BJ (cell line): ENCODE measurements at regions not wholly inside any gene's neighbourhood (a gene's known extent, or its start where the extent isn't known, plus 50 kb on each side); places are given as distances from the start of the nearest gene placed in this dataset.
"Not testable (repeated sequence)": the region's sequence is repeated elsewhere in the genome, so short reads cannot be mapped to it uniquely, and the experiment has no call there.

Experiments used
- CTCF ChIA-PET: fragments of 350-600 bp; formaldehyde crosslinking; extraction: SDS; loops from one replicate; lab custom pipeline; 2021; ENCODE audit warnings: antibody characterized with exemption, inconsistent platforms; lab: Yijun Ruan, JAX
- POLR2A ChIA-PET: fragments of 300-600 bp; sonication (Branson Sonifier 250); formaldehyde crosslinking; extraction: SDS; loops from one replicate; lab custom pipeline; 2021; ENCODE audit warnings: antibody characterized with exemption; lab: Charles Lee
- DNase-seq: peaks from one replicate; pipeline ENCODE4 v3.0.0-alpha.2; 2011; ENCODE audit warnings: low read depth
- H3K27me3 ChIP-seq: 2 replicates; pipeline ENCODE4 v1.6.0; 2011; ENCODE audit warnings: low read length; ENCODE audit not compliant: control insufficient read depth, insufficient read depth
- H3K36me3 ChIP-seq: 2 replicates; pipeline ENCODE4 v1.5.1; 2011; ENCODE audit warnings: low read length; ENCODE audit not compliant: control insufficient read depth, insufficient read depth
- H3K4me3 ChIP-seq: 2 replicates; pipeline ENCODE4 v1.5.1; 2011; ENCODE audit warnings: low read depth, mild to moderate bottlenecking, control low read depth, low read length
- TF ChIP-seq, protein P1 (sequence below): IDR thresholded peaks from 2 replicates; pipeline ENCODE4 v1.5.1; 2011; ENCODE audit warnings: low read depth, mild to moderate bottlenecking, control low read depth, inconsistent platforms, low read length, moderate library complexity; ENCODE audit not compliant: insufficient read depth

DNA sequence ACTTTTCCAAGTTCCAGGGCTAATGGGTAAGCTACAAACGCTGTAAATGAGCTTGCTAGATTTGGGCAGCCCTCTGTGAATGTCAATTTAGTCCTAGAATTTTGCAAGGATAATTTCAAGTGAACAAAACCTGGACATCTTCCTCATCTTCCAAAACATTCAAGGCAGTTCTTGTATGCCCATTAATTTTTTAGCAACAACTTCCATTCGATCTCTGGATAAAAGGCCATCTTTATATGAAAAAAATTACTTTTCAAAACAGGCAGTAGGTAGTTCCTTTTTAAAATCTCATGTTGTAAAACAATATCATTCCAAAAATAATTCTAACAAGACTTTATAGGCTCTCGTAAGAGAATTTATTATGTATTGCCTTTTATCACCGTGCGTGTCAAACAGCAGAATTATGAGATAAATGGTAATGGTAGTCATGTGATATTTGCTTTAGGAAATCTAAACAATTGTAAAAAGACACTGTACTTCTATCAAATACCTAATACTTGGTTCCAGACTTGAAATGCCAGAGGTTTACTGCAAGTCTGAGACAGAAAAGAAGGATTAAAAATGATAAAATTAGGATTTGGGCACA is 143.7 kb upstream of the NRP1 start:
- Histone ChIP-seq H3K36me3 (no peaks in the 10 kb centered on the region), H3K4me3 (no peak overlapping the region), H3K27me3 (no peaks in the 10 kb centered on the region)
- ChIA-PET POLR2A (no interaction called here), CTCF (no interaction called here)
- TF ChIP-seq, protein P1, sequence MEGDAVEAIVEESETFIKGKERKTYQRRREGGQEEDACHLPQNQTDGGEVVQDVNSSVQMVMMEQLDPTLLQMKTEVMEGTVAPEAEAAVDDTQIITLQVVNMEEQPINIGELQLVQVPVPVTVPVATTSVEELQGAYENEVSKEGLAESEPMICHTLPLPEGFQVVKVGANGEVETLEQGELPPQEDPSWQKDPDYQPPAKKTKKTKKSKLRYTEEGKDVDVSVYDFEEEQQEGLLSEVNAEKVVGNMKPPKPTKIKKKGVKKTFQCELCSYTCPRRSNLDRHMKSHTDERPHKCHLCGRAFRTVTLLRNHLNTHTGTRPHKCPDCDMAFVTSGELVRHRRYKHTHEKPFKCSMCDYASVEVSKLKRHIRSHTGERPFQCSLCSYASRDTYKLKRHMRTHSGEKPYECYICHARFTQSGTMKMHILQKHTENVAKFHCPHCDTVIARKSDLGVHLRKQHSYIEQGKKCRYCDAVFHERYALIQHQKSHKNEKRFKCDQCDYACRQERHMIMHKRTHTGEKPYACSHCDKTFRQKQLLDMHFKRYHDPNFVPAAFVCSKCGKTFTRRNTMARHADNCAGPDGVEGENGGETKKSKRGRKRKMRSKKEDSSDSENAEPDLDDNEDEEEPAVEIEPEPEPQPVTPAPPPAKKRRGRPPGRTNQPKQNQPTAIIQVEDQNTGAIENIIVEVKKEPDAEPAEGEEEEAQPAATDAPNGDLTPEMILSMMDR = no peak
- DNase-seq = no peak

DNA sequence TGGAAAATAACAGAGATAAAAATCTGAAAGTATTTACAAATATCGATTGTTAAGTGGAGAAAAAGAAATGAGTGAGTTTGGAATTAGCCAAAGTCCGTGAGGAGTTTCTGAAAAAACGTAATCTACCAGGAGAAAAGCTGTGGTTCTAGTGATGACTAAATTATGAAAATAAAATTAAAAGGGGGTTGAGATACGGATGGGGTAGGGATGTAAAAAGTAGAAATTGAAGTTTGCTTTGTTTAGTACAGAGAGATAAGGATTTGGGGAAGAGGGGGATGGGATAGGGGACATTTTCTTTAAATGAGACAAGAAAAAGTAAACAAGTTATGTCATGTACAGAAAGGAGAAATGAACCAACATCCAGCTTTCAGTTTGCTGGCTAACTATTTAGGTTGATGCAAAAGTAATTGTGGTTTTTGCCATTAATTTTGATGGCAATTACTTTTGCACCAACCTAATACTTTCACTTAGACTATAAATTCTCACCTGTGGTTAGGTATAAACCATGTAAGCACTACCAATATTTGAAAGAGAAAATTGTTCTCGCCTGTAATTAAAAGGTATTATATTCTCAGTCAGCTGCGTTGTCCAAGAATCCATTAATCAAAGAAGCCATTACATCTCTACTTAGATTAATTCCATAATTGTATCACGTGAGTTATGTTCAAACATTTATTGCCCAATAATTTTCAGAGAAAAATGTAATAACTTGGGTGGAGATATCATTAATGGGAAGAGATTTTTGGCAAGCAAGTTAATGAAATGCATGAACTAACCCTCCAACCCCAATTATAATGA is 143.0 kb upstream of the NRP1 start:
- ChIA-PET CTCF (interaction anchor here (0.7 to 1.7 kb wide), 2 partner anchors 8 to 316 kb away, joined by 3 to 5 read pairs; no protein-coding TSS in a partner anchor), POLR2A (no interaction called here)
- H3K36me3 ChIP-seq = no peaks in the 10 kb centered on the region
- no peaks in the 10 kb centered on the region for H3K27me3 ChIP-seq
- TF ChIP-seq, protein P1 = no peak
- H3K4me3 ChIP-seq = no peak overlapping the region
- DNase-seq = no peak

GRCh38 chr10:33476757-33477273 is 142.3 kb upstream of the NRP1 start:
- POLR2A ChIA-PET = no interaction called here
- TF ChIP-seq, protein P1 = no peak
- Histone ChIP-seq H3K27me3 (no peaks in the 10 kb centered on the region), H3K4me3 (no peak overlapping the region), H3K36me3 (no peaks in the 10 kb centered on the region)
- CTCF ChIA-PET = interaction anchor here (0.7 to 1.7 kb wide), 2 partner anchors 9 to 317 kb away, joined by 3 to 5 read pairs; no protein-coding TSS in a partner anchor
- DNase-seq = no peak

DNA sequence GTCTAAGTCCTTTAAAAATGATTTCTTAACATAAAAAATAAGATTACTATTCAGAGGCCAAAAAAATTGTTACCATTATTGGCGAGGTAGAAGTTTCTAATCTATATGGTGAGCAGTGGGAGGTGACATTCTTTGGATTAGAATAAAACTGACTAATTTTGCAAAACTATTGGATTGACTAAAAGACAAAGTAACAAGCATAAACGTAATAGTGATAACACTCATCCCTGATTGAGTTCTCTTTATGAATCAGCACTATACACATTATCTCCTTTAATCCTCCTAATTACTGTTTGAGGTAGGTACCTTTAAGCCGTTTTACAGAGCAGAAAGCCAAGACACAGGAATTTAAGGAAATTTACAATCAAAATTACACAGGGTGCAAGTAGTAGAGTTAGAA is 139.2 kb upstream of the NRP1 start:
- TF ChIP-seq, protein P1 = no peak
- Histone ChIP-seq H3K4me3 (no peak overlapping the region), H3K36me3 (no peaks in the 10 kb centered on the region), H3K27me3 (no peaks in the 10 kb centered on the region)
- ChIA-PET CTCF (no interaction called here), POLR2A (no interaction called here)
- no peak for DNase-seq

- POLR2A ChIA-PET, H3K36me3 ChIP-seq, H3K4me3 ChIP-seq, CTCF ChIA-PET, H3K27me3 ChIP-seq, DNase-seq: not testable (repeated sequence)
Observed at GRCh38 chr10:33468006-33468405, 133.5 kb upstream of the NRP1 start.
